K562 (cell line): ENCODE measurements at regions not wholly inside any gene's neighbourhood (a gene's known extent, or its start where the extent isn't known, plus 50 kb on each side); places are given as distances from the start of the nearest gene placed in this dataset.

ENCODE experiments used
- ATAC-seq: fragments of 200-7000 bp; cut with Tn5 transposase; 3 replicates; pipeline ENCODE4 v1.9.1; 2020; ENCODE audit warnings: moderate library complexity
- BruUV-seq: library from RNA; stranded (reverse); fragments of 400-500 nt; replicated peaks from 2 replicates; lab custom pipeline; 2021; lab: Mats Ljungman, UMichigan
- CTCF ChIA-PET: fragments of 300-600 bp; formaldehyde crosslinking; extraction: SDS; loops from one replicate; lab custom pipeline; 2021; ENCODE audit warnings: low intra/inter-chr PET ratio; lab: Yijun Ruan, JAX
- POLR2A ChIA-PET: fragments of 300-600, 350-650 bp; sonication (Branson Sonifier 250); formaldehyde crosslinking; extraction: SDS; loops from one replicate; lab custom pipeline; 2021; ENCODE audit warnings: antibody characterized with exemption, inconsistent platforms; lab: Yijun Ruan, JAX
- DNase-seq, 4 experiments: peaks; one replicate each; pipeline versions ENCODE4 v3.0.0 to v3.0.0-alpha.2; 2011 to 2018; ENCODE audit warnings: low spot score in 3 of 4, mixed read lengths in 3 of 4; ENCODE audit errors: extremely low read depth in 1 of 4
- FAIRE-seq: peaks from 2 replicates; lab custom pipeline; 2011; peaks lifted over from hg19 to GRCh38; lab: Jason Lieb, UNC
- H2AFZ ChIP-seq: 2 replicates; pipeline ENCODE4 v1.6.0; 2011; ENCODE audit warnings: low read depth, low read length, control low read depth, inconsistent platforms
- H3K27ac ChIP-seq: fragments of 200-600 bp; 3 replicates; pipeline ENCODE4 v1.8.0; 2011; ENCODE audit warnings: low read depth, mild to moderate bottlenecking, control low read depth, inconsistent platforms, low read length, moderate library complexity, mixed read lengths; ENCODE audit errors: extremely low read depth
- H3K27me3 ChIP-seq, 2 experiments: fragments of 300-600 bp in 1 of 2; 2 replicates in 1 of 2; 3 replicates in 1 of 2; pipeline versions ENCODE4 v1.6.0 to v1.8.0; 2011; ENCODE audit warnings: inconsistent platforms in 2 of 2, low read length in 2 of 2, mild to moderate bottlenecking in 1 of 2, mixed read lengths in 1 of 2, moderate library complexity in 1 of 2; ENCODE audit not compliant: control insufficient read depth in 2 of 2, insufficient read depth in 2 of 2
- H3K36me3 ChIP-seq: fragments of 300-600 bp; 3 replicates; pipeline ENCODE4 v1.8.0; 2011; ENCODE audit warnings: mild to moderate bottlenecking, low read length, inconsistent platforms; ENCODE audit not compliant: control insufficient read depth, insufficient read depth
- H3K4me1 ChIP-seq, 2 experiments: fragments of 200-600 bp in 1 of 2; replicated peaks in 1 of 2; 2 replicates in 1 of 2; 3 replicates in 1 of 2; pipeline versions ENCODE4 v1.5.1 to v1.8.0; 2011; ENCODE audit warnings: inconsistent platforms in 2 of 2, low read length in 2 of 2, mild to moderate bottlenecking in 1 of 2, mixed read lengths in 1 of 2, moderate library complexity in 1 of 2; ENCODE audit not compliant: control insufficient read depth in 2 of 2, insufficient read depth in 2 of 2
- H3K4me2 ChIP-seq: 2 replicates; pipeline ENCODE4 v1.6.1; 2011; ENCODE audit warnings: low read length, control low read depth, inconsistent platforms, mixed read lengths; ENCODE audit not compliant: insufficient read depth
- H3K4me3 ChIP-seq: fragments of 200-600 bp; sonication (generic), shearing (Covaris generic); 2 replicates; pipeline ENCODE4 v1.5.1; 2016; ENCODE audit warnings: control low read depth, inconsistent platforms
- H3K79me2 ChIP-seq: fragments of 200-600 bp; 3 replicates; pipeline ENCODE4 v1.8.0; 2011; ENCODE audit warnings: low read length, inconsistent platforms; ENCODE audit not compliant: control insufficient read depth, insufficient read depth
- H3K9ac ChIP-seq, 2 experiments: 2 replicates each; pipeline versions ENCODE4 v1.6.0 to v1.6.1; 2011; ENCODE audit warnings: low read depth in 2 of 2, low read length in 2 of 2, control low read depth in 1 of 2, inconsistent platforms in 1 of 2, mild to moderate bottlenecking in 1 of 2, mixed read lengths in 1 of 2; ENCODE audit not compliant: insufficient read depth in 1 of 2
- H3K9me1 ChIP-seq: one replicate; pipeline ENCODE4 v1.6.0; 2011; ENCODE audit warnings: inconsistent platforms, mild to moderate bottlenecking, low read length, moderate library complexity; ENCODE audit not compliant: control insufficient read depth, insufficient read depth
- H3K9me3 ChIP-seq: replicated peaks from 2 replicates; pipeline ENCODE4 v1.5.1; 2011; ENCODE audit warnings: low read depth, low read length, inconsistent platforms; ENCODE audit not compliant: control insufficient read depth, insufficient read depth
- H4K20me1 ChIP-seq: replicated peaks from 2 replicates; pipeline ENCODE4 v1.6.1; 2011; ENCODE audit warnings: low read length, inconsistent platforms, mixed read lengths; ENCODE audit not compliant: control insufficient read depth, insufficient read depth
- KLF1 ChIP-seq: fragments of 450-650 bp; IDR thresholded peaks from 2 replicates; pipeline ENCODE4 v1.6.1; 2016; ENCODE audit warnings: missing genetic modification characterization, missing compliant biosample characterization
- PHB ChIP-seq: fragments of 250-450 bp; sonication (Bioruptor Pico); IDR thresholded peaks from 2 replicates; pipeline ENCODE4 v1.5.0; 2021
- SMARCA5 ChIP-seq: fragments of 450-650 bp; IDR thresholded peaks from 2 replicates; pipeline ENCODE4 v1.6.1; 2016
- SRF ChIP-seq, 2 experiments: fragments of 250-450, 450-650 bp in 1 of 2; sonication (Bioruptor Pico) in 1 of 2; sonication (generic) in 1 of 2; formaldehyde crosslinking; IDR thresholded peaks; 2 replicates each; pipeline versions ENCODE4 v1.5.0 to v1.5.1; 2020 to 2022; ENCODE audit warnings: mild to moderate bottlenecking in 1 of 2, missing genetic modification reagents in 1 of 2
- TAF9B ChIP-seq: fragments of 450-650 bp; IDR thresholded peaks from 2 replicates; pipeline ENCODE4 v1.6.1; 2018; ENCODE audit warnings: mild to moderate bottlenecking; ENCODE audit not compliant: partially characterized antibody
- ZBTB1 ChIP-seq: sonication (generic); formaldehyde crosslinking; IDR thresholded peaks from 2 replicates; pipeline ENCODE4 v1.8.1; 2023; ENCODE audit warnings: missing genetic modification reagents, low read depth, mild to moderate bottlenecking, borderline replicate concordance
- ZNF766 ChIP-seq: fragments of 200-800 bp; sonication (Bioruptor generic); conservative IDR thresholded peaks from 2 replicates; pipeline ENCODE4 v1.6.1; 2016; ENCODE audit warnings: missing genetic modification characterization, missing compliant biosample characterization
- WGBS: fragments of 100-300 bp; shearing (Covaris generic); methylation state at CpG from one replicate; pipeline ENCODE4 v1.1.6; 2016; ENCODE audit warnings: low coverage, mixed read lengths; ENCODE audit not compliant: insufficient coverage; ENCODE audit errors: missing lambda C conversion rate; 5-methylcytosine and 5-hydroxymethylcytosine counted together
- in situ Hi-C: fragments of 300-500 bp; cut with MboI; formaldehyde crosslinking; loops from 4 replicates; pipeline ENCODE4 v1.15.0; 2018; ENCODE audit warnings: inconsistent platforms, mixed read lengths
- intact Hi-C: fragments of 100-400 bp; cut with micrococcal nuclease; formaldehyde crosslinking; loops from 2 replicates; pipeline ENCODE4 v1.14.2; 2022
- TF ChIP-seq, protein P1 (sequence below): fragments of 250-450 bp; sonication (Bioruptor Pico); IDR thresholded peaks from 2 replicates; pipeline ENCODE4 v1.4.0; 2020; ENCODE audit warnings: mild to moderate bottlenecking, moderate library complexity, borderline replicate concordance

DNA sequence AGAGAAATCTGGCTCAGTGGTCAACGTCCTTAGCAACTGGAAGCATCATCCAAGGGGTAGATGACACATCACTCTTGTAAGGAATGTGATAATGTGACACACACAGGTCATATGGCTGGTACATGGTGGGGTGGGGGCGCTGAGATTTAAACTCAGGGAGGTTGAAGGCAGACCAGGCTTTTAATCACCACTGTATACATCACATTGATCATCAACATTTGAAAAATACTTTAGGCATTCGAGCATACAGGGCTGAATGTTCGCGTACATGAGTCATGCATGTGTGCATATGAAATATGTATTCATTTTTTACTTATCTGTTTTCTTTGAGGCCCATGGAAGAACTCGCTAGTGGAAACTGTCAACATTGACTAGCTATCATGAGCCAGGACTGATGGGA lies 976.4 kb downstream of the VRK1 start:
- Histone ChIP-seq H3K4me2 (no peak overlapping the region), H2AFZ (no peak overlapping the region), H3K27me3 (no peaks in the 10 kb centered on the region), H3K4me3 (no peak overlapping the region), H3K9ac (no peak overlapping the region), H3K9me1 (no peaks in the 10 kb centered on the region), H3K4me1 (no peaks in the 10 kb centered on the region), H3K36me3 (no peaks in the 10 kb centered on the region), H3K9me3 (no peaks in the 10 kb centered on the region), H3K79me2 (no peaks in the 10 kb centered on the region), H3K27ac (no peak overlapping the region), H4K20me1 (no peaks in the 10 kb centered on the region)
- DNase-seq = no peak
- CTCF ChIA-PET = no interaction called here
- POLR2A ChIA-PET = interaction anchor here (0.7 kb wide), 1 partner anchor 279 kb away, joined by 3 read pairs; no protein-coding TSS in a partner anchor
- intact Hi-C loops (no loop called here), in situ Hi-C loops (no loop called here)
- no peak for FAIRE-seq
- WGBS = 0% methylated on average over 6 of the region's 6 CpGs
- no peak for ATAC-seq
- TF ChIP-seq ZNF766 (CRISPR knock-in tag) (no peak), PHB (CRISPR knock-in tag) (no peak), KLF1 (tag) (no peak), SRF (CRISPR knock-in tag; IDR thresholded peaks at IDR 0.05) (no peak), SMARCA5 (no peak), ZBTB1 (CRISPR knock-in tag) (no peak), TAF9B (no peak)
- TF ChIP-seq, protein P1, sequence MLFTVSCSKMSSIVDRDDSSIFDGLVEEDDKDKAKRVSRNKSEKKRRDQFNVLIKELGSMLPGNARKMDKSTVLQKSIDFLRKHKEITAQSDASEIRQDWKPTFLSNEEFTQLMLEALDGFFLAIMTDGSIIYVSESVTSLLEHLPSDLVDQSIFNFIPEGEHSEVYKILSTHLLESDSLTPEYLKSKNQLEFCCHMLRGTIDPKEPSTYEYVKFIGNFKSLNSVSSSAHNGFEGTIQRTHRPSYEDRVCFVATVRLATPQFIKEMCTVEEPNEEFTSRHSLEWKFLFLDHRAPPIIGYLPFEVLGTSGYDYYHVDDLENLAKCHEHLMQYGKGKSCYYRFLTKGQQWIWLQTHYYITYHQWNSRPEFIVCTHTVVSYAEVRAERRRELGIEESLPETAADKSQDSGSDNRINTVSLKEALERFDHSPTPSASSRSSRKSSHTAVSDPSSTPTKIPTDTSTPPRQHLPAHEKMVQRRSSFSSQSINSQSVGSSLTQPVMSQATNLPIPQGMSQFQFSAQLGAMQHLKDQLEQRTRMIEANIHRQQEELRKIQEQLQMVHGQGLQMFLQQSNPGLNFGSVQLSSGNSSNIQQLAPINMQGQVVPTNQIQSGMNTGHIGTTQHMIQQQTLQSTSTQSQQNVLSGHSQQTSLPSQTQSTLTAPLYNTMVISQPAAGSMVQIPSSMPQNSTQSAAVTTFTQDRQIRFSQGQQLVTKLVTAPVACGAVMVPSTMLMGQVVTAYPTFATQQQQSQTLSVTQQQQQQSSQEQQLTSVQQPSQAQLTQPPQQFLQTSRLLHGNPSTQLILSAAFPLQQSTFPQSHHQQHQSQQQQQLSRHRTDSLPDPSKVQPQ (CRISPR knock-in tag) = no peak
- no TSS peak for BruUV-seq
